ENCODE measurements at regions not wholly inside any gene's neighbourhood (a gene's known extent, or its start where the extent isn't known, plus 50 kb on each side); places are given as distances from the start of the nearest gene placed in this dataset.
"Not testable (repeated sequence)": the region's sequence is repeated elsewhere in the genome, so short reads cannot be mapped to it uniquely, and the experiment has no call there.

DNA sequence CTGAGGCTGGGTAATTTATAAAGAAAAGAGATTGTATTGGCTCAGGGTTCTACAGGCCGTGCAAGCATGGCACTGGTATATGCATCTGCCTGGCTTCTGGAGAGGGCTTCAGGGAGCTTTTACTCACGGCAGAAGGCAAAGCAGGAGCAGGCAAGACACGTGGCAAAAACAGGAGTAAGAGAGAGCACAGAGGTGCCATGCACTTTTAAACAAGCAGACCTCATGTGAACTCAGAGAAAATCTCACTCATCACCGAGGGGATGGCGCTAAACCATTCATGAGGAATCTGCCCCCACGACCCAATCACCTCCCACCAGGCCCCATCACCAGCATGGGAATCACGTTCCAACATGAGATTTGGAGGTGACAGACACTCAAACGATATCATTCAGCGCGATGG is 400.7 kb upstream of the RUNX1 start:
- no peak for DNase-seq

- no peak for DNase-seq
These were observed 399.9 kb upstream of the RUNX1 start for GRCh38 chr21:35448876-35449599.

- DNase-seq = no peak
These were observed 395.3 kb upstream of the RUNX1 start for GRCh38 chr21:35444391-35444790.

DNA sequence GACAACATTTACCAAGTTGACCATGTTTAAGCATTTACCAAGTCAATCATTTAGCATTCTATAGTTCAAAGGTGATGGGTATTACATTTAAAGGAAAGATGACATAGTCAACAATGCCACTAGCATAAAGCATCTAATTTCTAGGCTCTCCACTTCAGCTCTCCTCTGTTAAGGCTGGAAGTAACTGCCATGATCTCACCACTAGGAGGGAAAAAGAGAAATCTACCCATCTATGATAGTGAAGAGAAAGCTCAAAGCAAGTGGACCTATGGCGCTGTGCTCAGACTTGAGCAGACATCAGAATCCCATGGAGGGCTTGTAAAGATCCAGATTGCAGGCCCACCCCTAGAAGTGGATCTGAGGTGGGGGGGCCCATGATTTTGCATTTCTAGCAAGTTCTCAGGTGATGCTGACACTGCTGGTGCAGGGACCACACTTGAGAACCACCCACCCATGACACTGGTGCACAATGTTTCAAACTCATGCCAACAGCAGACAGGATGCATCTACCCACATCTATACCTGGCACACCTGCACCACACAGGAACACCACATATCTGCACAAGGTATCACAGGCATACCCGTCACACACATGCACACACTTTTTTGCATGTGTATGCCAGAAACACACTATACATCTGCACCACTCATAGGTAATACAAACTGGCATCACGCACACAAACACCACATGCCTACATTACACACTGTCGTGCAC is 392.9 kb upstream of the RUNX1 start:
- DNase-seq = no peak

DNA sequence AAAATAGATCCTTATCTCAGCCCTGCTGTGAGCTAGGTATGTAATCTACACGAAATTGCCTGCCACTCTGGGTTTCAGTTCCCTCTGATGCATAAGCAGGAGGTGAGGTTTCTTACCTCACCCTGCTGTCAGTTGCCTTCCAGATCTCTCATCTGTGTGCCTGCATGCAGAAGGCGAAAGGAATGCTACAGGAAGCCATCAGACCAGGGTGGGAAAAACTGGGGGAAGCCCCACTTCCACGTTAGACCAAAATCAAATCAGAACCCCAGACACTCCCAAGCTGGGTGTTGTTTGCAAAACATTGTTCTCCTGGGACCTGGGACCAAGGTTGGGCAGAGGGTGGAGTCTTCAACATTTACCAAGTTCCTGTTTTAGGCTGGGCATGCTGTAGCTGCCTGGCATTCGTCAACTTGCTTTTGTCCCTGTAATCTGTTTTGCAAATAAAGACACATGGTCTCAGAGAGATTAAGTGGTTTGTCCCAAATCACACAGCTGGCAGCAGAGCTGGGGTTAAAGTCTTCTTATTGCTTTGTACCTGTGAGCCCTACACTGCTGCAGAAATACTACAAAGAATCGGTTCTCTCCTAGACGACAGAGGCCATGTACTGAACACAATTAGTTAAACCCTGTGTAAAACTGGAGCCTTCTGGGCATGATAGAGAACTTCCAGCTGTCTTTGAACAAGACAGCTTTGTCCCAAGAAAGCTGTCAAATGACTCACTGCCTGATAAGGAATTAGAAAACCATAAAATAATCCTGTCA is 389.7 kb upstream of the RUNX1 start:
- peak; percentile 6 for DNase-seq

- DNase-seq = no peak
These were observed 388.8 kb upstream of the RUNX1 start for GRCh38 chr21:35437941-35438340.

GRCh38 chr21:35436899-35437298 is 387.8 kb upstream of the RUNX1 start:
- no peak for DNase-seq

GRCh38 chr21:35432601-35433000 is 383.5 kb upstream of the RUNX1 start:
- DNase-seq = not testable (repeated sequence)

DNA sequence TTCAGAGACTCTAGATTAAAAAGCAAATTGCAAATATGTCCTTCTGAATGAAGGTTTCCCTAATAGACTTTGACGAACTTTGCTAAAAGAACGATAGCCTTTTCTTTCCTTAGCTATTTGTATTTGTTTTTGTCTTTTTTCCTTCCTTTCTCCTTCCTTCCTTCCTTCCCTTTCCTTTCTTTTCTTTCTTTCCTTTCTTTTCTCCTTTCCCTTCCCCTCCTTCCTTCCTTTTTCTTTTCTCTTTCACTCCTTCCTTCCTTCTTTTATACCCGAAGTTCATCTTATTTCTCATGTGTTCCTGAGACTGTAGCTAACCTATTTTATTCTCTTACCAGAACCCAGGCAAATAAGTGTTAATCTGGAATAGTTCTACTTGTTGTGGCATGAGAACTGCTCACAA is 381.2 kb upstream of the RUNX1 start:
- no peak for DNase-seq

DNA sequence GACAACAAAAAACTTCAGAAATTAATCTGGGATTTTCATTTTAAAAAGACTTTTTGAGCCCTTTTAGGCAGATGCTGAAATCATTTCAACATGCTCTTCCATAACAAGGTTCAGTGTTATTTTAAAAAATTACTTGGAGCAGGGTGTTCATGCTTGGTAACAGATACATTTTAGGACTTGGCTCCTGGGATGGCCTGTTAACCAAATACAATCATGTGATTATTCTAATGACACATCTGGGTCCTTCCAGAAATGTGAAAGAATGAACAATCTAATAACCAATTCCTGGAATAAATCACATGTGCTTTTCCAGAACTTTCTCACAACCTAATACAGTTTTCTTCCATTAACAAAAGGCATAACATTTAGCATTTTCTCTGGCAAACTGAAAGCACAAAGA is 379.8 kb upstream of the RUNX1 start:
- DNase-seq = no peak

- peak; percentile 17 for DNase-seq
These were observed 379.4 kb upstream of the RUNX1 start for GRCh38 chr21:35428489-35428888.

DNA sequence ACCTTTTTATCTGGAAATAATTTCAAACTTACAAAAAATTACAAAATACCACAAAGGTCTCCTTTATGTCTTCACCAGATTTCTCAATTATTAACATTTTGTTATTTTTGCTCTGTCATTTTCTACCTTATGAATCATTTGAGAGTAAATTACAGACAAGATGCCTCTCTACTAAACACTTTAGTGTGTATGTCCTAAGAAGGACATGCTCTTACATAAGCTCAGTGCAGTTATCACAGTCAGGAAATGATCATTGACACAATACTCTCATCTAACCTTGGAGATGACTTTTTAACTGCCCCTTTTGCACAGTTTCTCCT is 378.9 kb upstream of the RUNX1 start:
- DNase-seq = no peak

DNA sequence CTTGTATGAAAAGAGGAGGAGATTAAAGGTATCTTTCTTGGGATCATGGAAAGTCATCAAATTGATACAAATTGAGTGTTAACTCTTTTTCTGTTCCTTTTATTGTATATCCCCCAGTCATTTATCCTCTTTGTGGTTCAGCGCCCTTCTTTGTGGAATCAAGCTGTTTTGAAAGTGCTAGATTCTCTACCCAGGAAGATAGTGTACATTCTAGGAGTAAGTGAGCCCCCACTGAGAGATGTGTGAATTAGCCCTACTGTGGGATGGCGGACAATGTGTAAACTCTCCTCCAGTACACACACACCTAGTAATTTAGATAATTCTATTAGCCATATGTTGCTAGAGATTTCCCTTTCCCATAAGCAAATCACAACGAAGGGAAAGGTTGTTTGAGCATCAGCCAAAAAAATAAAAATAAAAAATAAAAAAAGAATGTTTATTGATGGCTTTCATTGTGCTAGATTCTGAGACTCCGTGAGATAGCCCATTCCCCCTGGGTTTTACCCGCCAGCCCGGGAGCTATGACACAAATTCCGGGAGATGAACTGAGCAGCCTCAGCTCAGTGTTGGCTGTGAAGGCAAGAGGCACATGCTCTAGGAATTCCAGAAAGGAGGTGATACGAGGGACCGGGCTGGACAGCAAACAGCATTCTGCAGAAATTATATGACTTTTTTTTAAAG is 378.4 kb upstream of the RUNX1 start:
- no peak for DNase-seq

GRCh38 chr21:35426897-35427296 is 377.8 kb upstream of the RUNX1 start:
- peak; percentile 33 for DNase-seq

- DNase-seq = no peak
These were observed 377.4 kb upstream of the RUNX1 start for GRCh38 chr21:35426469-35426868.

DNA sequence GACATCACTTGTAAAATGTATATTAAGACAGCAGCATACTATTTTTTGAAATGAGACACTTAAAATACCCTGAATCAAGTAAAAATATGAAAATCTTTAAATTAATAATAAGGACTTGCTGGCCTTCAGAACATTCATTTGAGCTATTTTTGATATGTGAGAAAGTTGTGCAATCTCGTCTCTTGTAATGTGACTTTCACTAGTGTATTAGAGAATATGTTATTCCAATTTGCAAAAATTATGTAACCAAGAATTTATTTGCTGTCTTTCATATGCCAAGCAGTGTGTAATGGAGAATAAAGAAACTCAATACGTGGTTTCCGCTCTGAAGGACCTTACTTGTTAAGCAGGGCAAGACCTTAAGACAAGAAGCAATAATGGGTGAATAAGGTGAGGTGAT is 375.0 kb upstream of the RUNX1 start:
- no peak for DNase-seq

GRCh38 chr21:35423709-35424108 is 374.6 kb upstream of the RUNX1 start:
- DNase-seq = no peak

GRCh38 chr21:35422011-35422410 is 372.9 kb upstream of the RUNX1 start:
- no peak for DNase-seq

GRCh38 chr21:35421221-35421620 is 372.1 kb upstream of the RUNX1 start:
- no peak for DNase-seq

GRCh38 chr21:35420656-35421055 is 371.6 kb upstream of the RUNX1 start:
- no peak for DNase-seq

DNA sequence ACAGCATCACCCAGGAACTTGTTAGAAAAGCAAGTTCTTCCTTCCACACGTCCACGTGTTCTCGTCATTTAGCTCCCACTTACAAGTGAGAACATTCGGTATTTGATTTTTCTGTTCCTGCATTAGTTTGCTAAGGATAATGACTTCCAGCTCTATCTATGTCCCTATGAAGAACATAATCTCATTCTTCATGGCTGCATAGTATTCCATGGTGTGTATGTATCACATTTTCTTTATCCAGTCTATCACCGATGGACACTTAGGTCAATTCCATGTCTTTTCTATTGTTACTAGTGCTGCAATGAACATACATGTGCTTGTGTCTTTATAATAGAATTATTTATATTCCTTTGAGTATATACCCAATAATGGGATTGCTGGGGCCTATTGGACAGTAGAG is 368.7 kb upstream of the RUNX1 start:
- DNase-seq = no peak

DNA sequence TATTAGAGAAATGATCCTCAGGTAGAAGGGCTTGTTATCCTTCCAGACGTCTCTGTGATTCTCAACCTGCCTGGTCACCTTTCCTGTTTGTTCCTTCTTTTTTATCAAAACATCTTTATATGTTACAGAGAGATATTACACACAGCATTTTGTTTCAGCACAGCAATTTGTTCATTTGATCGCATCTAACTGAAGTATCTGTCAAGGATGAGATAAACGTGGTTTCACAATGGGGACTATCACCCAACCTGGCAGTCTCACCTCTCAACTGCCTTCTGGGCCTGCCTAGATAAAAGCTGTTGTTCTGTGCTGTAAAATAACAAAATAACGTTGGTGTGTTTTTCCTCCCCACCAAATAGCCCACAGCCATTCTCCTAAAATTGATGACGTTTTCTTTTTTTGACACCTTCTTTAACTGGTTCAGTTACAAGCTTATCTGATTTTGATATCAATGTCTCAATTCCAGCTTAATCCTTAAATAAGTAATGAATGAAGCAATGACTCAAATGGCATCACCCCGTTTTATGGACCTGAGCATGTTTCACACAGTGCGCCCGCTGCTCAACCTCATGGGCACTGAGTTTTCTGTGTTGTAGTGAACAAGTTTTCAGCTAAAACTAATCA is 367.9 kb upstream of the RUNX1 start:
- DNase-seq = no peak

DNA sequence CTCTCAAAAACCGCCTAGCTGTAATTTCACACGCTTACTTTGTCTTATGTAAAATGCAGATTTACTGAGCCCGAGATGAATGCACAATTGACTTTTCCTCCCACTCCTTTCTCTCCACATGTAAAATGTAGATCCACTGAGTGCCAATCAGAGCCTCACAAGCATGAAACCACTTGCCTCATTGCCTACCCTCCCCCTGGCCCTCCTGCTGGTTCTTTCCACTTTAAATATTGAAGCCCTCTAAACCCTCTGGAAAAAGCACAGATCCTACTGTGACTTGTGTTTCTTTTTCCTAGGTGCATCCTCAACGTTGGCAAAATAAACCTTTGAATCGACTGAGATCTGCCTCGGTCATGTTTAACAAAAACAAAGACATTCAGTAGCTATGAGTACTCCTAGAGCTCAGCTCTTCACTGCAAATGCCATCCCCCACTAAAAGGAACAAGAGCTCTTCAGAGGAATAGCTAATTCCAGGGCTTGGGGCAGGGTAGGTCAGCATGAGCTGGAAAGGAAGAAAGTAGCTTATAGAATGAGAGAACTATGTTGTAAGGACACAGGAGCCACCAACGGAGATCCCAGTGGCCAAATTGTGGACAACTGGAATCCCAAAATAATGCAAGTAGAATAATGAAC is 365.5 kb upstream of the RUNX1 start:
- DNase-seq = no peak
